Lower leg skin (tissue), 4 donors: ENCODE measurements at regions not wholly inside any gene's neighbourhood (a gene's known extent, or its start where the extent isn't known, plus 50 kb on each side); places are given as distances from the start of the nearest gene placed in this dataset.

Experiments used
- DNase-seq, 2 donors: peaks; one replicate each; pipeline ENCODE4 v3.0.0-alpha.2; 2019; ENCODE audit warnings: low spot score in 2 of 2
- H3K4me3 ChIP-seq: fragments of 200-600 bp; sonication (generic); 2 replicates; pipeline ENCODE4 v1.5.1; 2017; ENCODE audit warnings: mild to moderate bottlenecking, low read depth; ENCODE audit not compliant: poor library complexity, severe bottlenecking
- POLR2A ChIP-seq, 2 donors: fragments of 450-650 bp; IDR thresholded peaks; one replicate each; pipeline ENCODE4 v1.6.1; 2016 to 2017; ENCODE audit warnings: antibody characterized with exemption in 2 of 2, mild to moderate bottlenecking in 1 of 2, moderate library complexity in 1 of 2
- whole genome bisulfite sequencing, 2 donors: methylation state at CpG; one replicate each; pipeline ENCODE4 v1.1.5; 2018; 5-methylcytosine and 5-hydroxymethylcytosine counted together
- intact Hi-C: fragments of 100-400 bp; cut with DNase I; formaldehyde crosslinking; loops from one replicate; pipeline ENCODE4 v1.15.0; 2023; ENCODE audit warnings: low total_unique reads
- TF ChIP-seq, protein P1 (sequence below), 3 donors: fragments of 450-650 bp; IDR thresholded peaks; one replicate each; pipeline ENCODE4 v1.5.1; 2016; ENCODE audit warnings: antibody characterized with exemption in 3 of 3, mild to moderate bottlenecking in 3 of 3, moderate library complexity in 2 of 3

GRCh38 chr13:65103351-65103750 is 2126.8 kb downstream of the PCDH9 start:
- WGBS, 2 donors: 96 to 98% methylated on average over 1 of the region's 1 CpG
- intact Hi-C loops: no loop called here
- TF ChIP-seq, protein P1, sequence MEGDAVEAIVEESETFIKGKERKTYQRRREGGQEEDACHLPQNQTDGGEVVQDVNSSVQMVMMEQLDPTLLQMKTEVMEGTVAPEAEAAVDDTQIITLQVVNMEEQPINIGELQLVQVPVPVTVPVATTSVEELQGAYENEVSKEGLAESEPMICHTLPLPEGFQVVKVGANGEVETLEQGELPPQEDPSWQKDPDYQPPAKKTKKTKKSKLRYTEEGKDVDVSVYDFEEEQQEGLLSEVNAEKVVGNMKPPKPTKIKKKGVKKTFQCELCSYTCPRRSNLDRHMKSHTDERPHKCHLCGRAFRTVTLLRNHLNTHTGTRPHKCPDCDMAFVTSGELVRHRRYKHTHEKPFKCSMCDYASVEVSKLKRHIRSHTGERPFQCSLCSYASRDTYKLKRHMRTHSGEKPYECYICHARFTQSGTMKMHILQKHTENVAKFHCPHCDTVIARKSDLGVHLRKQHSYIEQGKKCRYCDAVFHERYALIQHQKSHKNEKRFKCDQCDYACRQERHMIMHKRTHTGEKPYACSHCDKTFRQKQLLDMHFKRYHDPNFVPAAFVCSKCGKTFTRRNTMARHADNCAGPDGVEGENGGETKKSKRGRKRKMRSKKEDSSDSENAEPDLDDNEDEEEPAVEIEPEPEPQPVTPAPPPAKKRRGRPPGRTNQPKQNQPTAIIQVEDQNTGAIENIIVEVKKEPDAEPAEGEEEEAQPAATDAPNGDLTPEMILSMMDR (IDR thresholded peaks at IDR 0.05): no peak
- TF ChIP-seq POLR2A (IDR thresholded peaks at IDR 0.05): no peak
- H3K4me3 ChIP-seq: no peak overlapping the region
- DNase-seq: no peak

- intact Hi-C loops: no loop called here
- DNase-seq: no peak
- TF ChIP-seq POLR2A (IDR thresholded peaks at IDR 0.05): no peak
- TF ChIP-seq, protein P1 (IDR thresholded peaks at IDR 0.05): no peak
- 52 to 59% methylated on average over 9 of the region's 9 CpGs for WGBS, 2 donors
- no peak overlapping the region for H3K4me3 ChIP-seq
These were observed 2134.7 kb downstream of the PCDH9 start for GRCh38 chr13:65095161-65096082.

DNA sequence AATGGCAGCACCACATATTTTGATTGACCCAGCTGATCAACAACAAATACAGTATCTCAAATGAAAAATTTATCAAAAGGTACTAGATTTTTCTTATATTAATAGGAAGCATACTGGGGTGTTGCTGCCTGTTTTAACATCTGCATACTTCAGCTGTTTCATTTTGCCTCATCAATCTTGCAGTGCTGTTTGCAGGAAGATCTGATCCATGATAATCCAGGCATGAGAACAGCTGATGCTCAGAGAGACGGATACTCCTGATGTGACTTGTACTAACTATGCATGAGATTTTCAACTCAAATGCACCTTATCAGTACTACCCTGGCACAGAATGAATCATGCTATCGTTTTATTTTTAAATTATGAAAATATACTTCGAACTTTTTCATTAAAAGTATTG is 2136.8 kb downstream of the PCDH9 start:
- no peak overlapping the region for H3K4me3 ChIP-seq
- WGBS, 2 donors: 34 to 54% methylated on average over 3 of the region's 3 CpGs
- intact Hi-C loops: no loop called here
- TF ChIP-seq, protein P1 (IDR thresholded peaks at IDR 0.05): no peak
- no peak for TF ChIP-seq POLR2A (IDR thresholded peaks at IDR 0.05)
- no peak for DNase-seq

DNA sequence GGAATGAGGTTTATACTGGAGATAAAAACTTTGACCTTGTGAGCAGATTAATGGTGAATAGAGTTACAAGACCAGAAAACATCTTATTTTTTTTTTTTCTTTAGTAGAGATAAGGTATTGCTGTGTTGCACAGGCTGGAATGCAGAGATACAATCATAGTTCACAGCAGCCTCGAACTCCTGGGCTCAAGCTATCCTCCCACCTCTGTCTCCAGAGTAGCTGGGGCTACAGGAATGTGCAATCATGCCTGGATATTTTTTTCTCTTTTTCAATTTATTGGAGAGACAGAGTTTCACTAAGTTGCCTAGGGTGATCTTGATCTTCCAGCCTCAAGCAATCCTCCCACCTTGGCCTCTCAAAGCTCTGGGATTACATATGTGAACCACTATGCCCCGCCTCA is 2139.1 kb downstream of the PCDH9 start:
- intact Hi-C loops: no loop called here
- DNase-seq: no peak
- TF ChIP-seq POLR2A (IDR thresholded peaks at IDR 0.05): no peak
- TF ChIP-seq, protein P1 (IDR thresholded peaks at IDR 0.05): no peak

GRCh38 chr13:65090186-65090585 is 2139.9 kb downstream of the PCDH9 start:
- intact Hi-C loops: no loop called here
- DNase-seq: no peak
- no peak for TF ChIP-seq POLR2A (IDR thresholded peaks at IDR 0.05)
- TF ChIP-seq, protein P1 (IDR thresholded peaks at IDR 0.05): no peak
- no peak overlapping the region for H3K4me3 ChIP-seq

More for the DNA sequence above, 2139.1 kb downstream of the PCDH9 start:
- whole genome bisulfite sequencing, 2 donors: 67 to 83% methylated on average over 2 of the region's 2 CpGs
- no peak overlapping the region for H3K4me3 ChIP-seq
